ENCODE measurements at regions not wholly inside any gene's neighbourhood (a gene's known extent, or its start where the extent isn't known, plus 50 kb on each side); places are given as distances from the start of the nearest gene placed in this dataset.

- no peak overlapping the region for H3K4me3 ChIP-seq (ENCODE audit: low read length in 3 of 3)
- H3K9me3 ChIP-seq (ENCODE audit: control insufficient read depth in 3 of 3, low read length in 3 of 3), result peaks cover 0 to 6% (median 6%) of the 10 kb centered on the region in 3 donors
- no peaks in the 10 kb centered on the region for H3K27me3 ChIP-seq (ENCODE audit: control insufficient read depth in 3 of 3, insufficient read depth in 3 of 3, low read length in 3 of 3)
- H3K36me3 ChIP-seq (ENCODE audit: control insufficient read depth in 3 of 3, insufficient read depth in 3 of 3, low read length in 3 of 3), result no peaks in the 10 kb centered on the region
- no peak overlapping the region for H3K27ac ChIP-seq (ENCODE audit: low read depth, low read length)
- H3K4me1 ChIP-seq (ENCODE audit: control insufficient read depth in 3 of 3, insufficient read depth in 3 of 3, low read length in 3 of 3), result no peaks in the 10 kb centered on the region
- H3K9ac ChIP-seq (ENCODE audit: low read depth in 1 of 3, low read length in 3 of 3), result no peak overlapping the region
Observed at GRCh38 chr4:123580981-123581664, 184.5 kb downstream of the SPRY1 start.

DNA sequence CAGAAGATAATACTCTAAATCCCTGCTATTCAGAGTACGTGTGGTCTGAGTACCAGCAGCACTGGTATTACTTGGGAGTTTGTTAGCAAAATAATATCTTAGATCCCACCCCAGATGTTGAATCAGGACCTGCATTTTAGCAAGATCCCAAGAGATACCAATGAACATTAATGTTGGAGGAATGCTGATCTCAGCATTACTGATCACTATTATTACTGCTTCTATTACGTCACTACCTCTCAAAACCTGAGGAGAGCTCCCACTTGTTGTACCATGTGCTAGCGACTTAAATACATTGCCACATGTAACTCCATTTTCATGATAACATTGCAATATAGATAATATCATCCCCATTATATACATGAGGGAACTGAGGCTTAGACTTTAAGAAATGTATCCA is 185.2 kb downstream of the SPRY1 start:
- no peak overlapping the region for H3K27ac ChIP-seq (ENCODE audit: low read depth, low read length)
- H3K27me3 ChIP-seq (ENCODE audit: control insufficient read depth in 3 of 3, insufficient read depth in 3 of 3, low read length in 3 of 3), result no peaks in the 10 kb centered on the region
- H3K36me3 ChIP-seq (ENCODE audit: control insufficient read depth in 3 of 3, insufficient read depth in 3 of 3, low read length in 3 of 3), result no peaks in the 10 kb centered on the region
- no peaks in the 10 kb centered on the region for H3K4me1 ChIP-seq (ENCODE audit: control insufficient read depth in 3 of 3, insufficient read depth in 3 of 3, low read length in 3 of 3)
- H3K9ac ChIP-seq (ENCODE audit: low read depth in 1 of 3, low read length in 3 of 3), result no peak overlapping the region
- peaks cover 0 to 6% (median 6%) of the 10 kb centered on the region in 3 donors for H3K9me3 ChIP-seq (ENCODE audit: control insufficient read depth in 3 of 3, low read length in 3 of 3)
- H3K4me3 ChIP-seq (ENCODE audit: low read length in 3 of 3), result no peak overlapping the region

- H3K4me3 ChIP-seq (ENCODE audit: low read length in 3 of 3), result no peak overlapping the region
- peaks cover 0 to 6% (median 6%) of the 10 kb centered on the region in 3 donors for H3K9me3 ChIP-seq (ENCODE audit: control insufficient read depth in 3 of 3, low read length in 3 of 3)
Observed at GRCh38 chr4:123583043-123583442, 186.4 kb downstream of the SPRY1 start.

DNA sequence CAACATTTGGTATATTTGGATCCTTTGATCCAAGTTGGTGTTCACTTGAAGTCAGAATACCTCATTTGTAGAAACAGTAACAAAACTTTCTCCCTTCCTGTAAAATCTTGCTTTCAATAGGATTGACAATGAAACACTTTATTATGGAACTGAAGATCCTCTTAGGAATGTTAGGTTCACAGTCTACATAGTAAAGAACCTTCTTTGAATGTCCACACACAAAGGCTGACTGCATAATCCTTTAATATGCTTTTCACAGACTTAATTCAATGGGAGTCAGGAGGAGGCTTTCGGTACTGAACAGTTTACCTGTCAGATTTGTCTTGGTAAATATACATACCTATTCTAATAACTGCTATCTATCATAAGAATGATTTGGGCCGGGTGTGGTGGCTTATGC is 188.5 kb downstream of the SPRY1 start:
- no peak overlapping the region for H3K9ac ChIP-seq (ENCODE audit: low read depth in 1 of 3, low read length in 3 of 3)
- no peaks in the 10 kb centered on the region for H3K27me3 ChIP-seq (ENCODE audit: control insufficient read depth in 3 of 3, insufficient read depth in 3 of 3, low read length in 3 of 3)
- no peaks in the 10 kb centered on the region for H3K36me3 ChIP-seq (ENCODE audit: control insufficient read depth in 3 of 3, insufficient read depth in 3 of 3, low read length in 3 of 3)
- peaks cover 9 to 12% (median 11%) of the 10 kb centered on the region in 3 donors for H3K4me1 ChIP-seq (ENCODE audit: control insufficient read depth in 3 of 3, insufficient read depth in 3 of 3, low read length in 3 of 3)
- H3K4me3 ChIP-seq (ENCODE audit: low read length in 3 of 3), result no peak overlapping the region
- H3K9me3 ChIP-seq (ENCODE audit: control insufficient read depth in 3 of 3, low read length in 3 of 3), result peaks cover 0 to 6% (median 6%) of the 10 kb centered on the region in 3 donors
- H3K27ac ChIP-seq (ENCODE audit: low read depth, low read length), result no peak overlapping the region

More at GRCh38 chr4:123583043-123583442, 186.4 kb downstream of the SPRY1 start:
- Histone ChIP-seq H3K27ac (ENCODE audit: low read depth, low read length) (no peak overlapping the region), H3K27me3 (ENCODE audit: control insufficient read depth in 3 of 3, insufficient read depth in 3 of 3, low read length in 3 of 3) (no peaks in the 10 kb centered on the region), H3K9ac (ENCODE audit: low read depth in 1 of 3, low read length in 3 of 3) (no peak overlapping the region), H3K36me3 (ENCODE audit: control insufficient read depth in 3 of 3, insufficient read depth in 3 of 3, low read length in 3 of 3) (no peaks in the 10 kb centered on the region), H3K4me1 (ENCODE audit: control insufficient read depth in 3 of 3, insufficient read depth in 3 of 3, low read length in 3 of 3) (peaks cover 0 to 3% (median 2%) of the 10 kb centered on the region in 3 donors)

DNA sequence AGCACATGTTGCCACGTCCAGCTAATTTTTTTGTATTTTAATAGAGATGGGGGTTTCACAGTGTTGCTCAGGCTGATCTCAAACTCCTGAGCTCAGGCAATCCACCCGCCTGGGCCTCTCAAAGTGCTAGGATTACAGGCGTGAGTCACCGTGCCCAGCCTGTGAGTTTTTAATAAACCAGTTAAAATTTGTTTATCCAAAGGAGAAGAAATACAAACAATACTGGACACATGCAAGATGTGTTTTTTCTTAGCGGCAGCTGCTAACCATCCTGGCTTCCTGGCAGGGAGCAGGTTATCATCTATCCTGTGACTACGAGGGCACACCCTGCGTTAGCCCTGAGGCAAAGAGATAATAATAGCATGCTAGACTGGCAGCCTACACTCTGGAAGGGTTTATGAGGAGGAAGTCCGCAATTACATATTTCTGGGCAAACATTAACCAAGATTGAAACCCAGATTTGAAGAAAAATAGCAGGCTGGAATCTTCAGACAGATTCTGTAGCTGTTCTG is 191.4 kb downstream of the SPRY1 start:
- no peaks in the 10 kb centered on the region for H3K36me3 ChIP-seq (ENCODE audit: control insufficient read depth in 3 of 3, insufficient read depth in 3 of 3, low read length in 3 of 3)
- H3K4me3 ChIP-seq (ENCODE audit: low read length in 3 of 3), result peak overlapping the region in 2 of 3 donors; percentile 6 to 41
- peaks cover 9 to 12% (median 11%) of the 10 kb centered on the region in 3 donors for H3K4me1 ChIP-seq (ENCODE audit: control insufficient read depth in 3 of 3, insufficient read depth in 3 of 3, low read length in 3 of 3)
- H3K27me3 ChIP-seq (ENCODE audit: control insufficient read depth in 3 of 3, insufficient read depth in 3 of 3, low read length in 3 of 3), result no peaks in the 10 kb centered on the region
- no peaks in the 10 kb centered on the region for H3K9me3 ChIP-seq (ENCODE audit: control insufficient read depth in 3 of 3, low read length in 3 of 3)
- peak overlapping the region; percentile 99 for H3K27ac ChIP-seq (ENCODE audit: low read depth, low read length)
- peak overlapping the region in 2 of 3 donors; percentile 66 to 80 for H3K9ac ChIP-seq (ENCODE audit: low read depth in 1 of 3, low read length in 3 of 3)

DNA sequence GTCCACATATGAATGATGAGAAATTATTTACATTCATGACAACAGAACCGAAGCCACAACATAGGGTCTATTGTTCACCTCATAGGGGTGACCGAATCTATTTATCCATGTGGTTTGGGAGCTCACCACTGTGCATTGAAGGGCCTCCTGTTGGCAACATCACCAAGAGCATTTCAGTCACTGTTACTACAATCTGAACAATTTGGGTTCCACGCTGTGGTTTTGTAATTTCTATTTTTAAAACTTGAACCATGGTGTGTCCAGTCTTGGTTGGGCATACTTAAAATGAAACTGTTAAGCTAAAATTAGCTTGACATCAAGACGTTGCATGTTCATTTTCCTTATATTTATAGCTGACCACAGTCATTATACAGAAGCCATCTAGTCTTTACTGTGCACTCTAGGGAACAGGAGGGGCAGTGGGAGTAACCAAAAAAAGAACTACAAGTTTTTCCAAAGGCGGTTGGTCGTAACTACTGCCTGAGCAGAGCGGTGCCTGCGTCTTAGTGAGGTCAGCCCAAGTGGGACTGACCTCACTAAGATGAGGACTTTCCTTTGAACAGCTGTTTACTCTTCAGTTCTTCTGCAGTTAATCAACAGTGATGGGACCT is 192.1 kb downstream of the SPRY1 start:
- peak overlapping the region; percentile 13 to 80 (median 66) for H3K9ac ChIP-seq (ENCODE audit: low read depth in 1 of 3, low read length in 3 of 3)
- peak overlapping the region; percentile 6 to 41 (median 11) for H3K4me3 ChIP-seq (ENCODE audit: low read length in 3 of 3)
- no peaks in the 10 kb centered on the region for H3K9me3 ChIP-seq (ENCODE audit: control insufficient read depth in 3 of 3, low read length in 3 of 3)
- H3K27me3 ChIP-seq (ENCODE audit: control insufficient read depth in 3 of 3, insufficient read depth in 3 of 3, low read length in 3 of 3), result no peaks in the 10 kb centered on the region
- peaks cover 9 to 12% (median 11%) of the 10 kb centered on the region in 3 donors for H3K4me1 ChIP-seq (ENCODE audit: control insufficient read depth in 3 of 3, insufficient read depth in 3 of 3, low read length in 3 of 3)
- H3K27ac ChIP-seq (ENCODE audit: low read depth, low read length), result peak overlapping the region; percentile 99
- no peaks in the 10 kb centered on the region for H3K36me3 ChIP-seq (ENCODE audit: control insufficient read depth in 3 of 3, insufficient read depth in 3 of 3, low read length in 3 of 3)

DNA sequence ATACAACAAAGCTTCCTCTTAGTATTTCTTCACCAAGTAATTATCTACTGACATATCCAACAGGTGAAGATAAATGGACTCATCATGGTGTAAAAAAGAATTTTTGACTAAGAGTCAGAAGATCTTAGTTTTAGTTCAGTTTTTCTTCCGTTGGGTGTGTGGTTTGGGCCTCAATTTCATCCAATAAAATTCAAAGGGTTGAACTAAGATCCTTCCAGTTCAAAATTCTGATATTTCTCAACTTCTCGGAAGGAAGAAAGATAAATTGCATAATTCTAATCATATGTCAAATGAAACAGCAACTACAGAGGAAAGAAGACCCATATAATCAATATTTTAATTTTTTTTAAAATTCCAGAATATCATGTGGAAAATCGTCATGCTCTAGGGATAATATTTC is 192.7 kb downstream of the SPRY1 start:
- Histone ChIP-seq H3K9ac (ENCODE audit: low read depth in 1 of 3, low read length in 3 of 3) (peak overlapping the region in 1 of 3 donors; percentile 66), H3K4me3 (ENCODE audit: low read length in 3 of 3) (no peak overlapping the region), H3K27me3 (ENCODE audit: control insufficient read depth in 3 of 3, insufficient read depth in 3 of 3, low read length in 3 of 3) (no peaks in the 10 kb centered on the region), H3K27ac (ENCODE audit: low read depth, low read length) (peak overlapping the region; percentile 99), H3K4me1 (ENCODE audit: control insufficient read depth in 3 of 3, insufficient read depth in 3 of 3, low read length in 3 of 3) (peaks cover 9 to 12% (median 11%) of the 10 kb centered on the region in 3 donors), H3K9me3 (ENCODE audit: control insufficient read depth in 3 of 3, low read length in 3 of 3) (no peaks in the 10 kb centered on the region), H3K36me3 (ENCODE audit: control insufficient read depth in 3 of 3, insufficient read depth in 3 of 3, low read length in 3 of 3) (no peaks in the 10 kb centered on the region)

GRCh38 chr4:123591875-123592274 is 195.3 kb downstream of the SPRY1 start:
- Histone ChIP-seq H3K36me3 (ENCODE audit: control insufficient read depth in 3 of 3, insufficient read depth in 3 of 3, low read length in 3 of 3) (no peaks in the 10 kb centered on the region), H3K27ac (ENCODE audit: low read depth, low read length) (no peak overlapping the region), H3K9ac (ENCODE audit: low read depth in 1 of 3, low read length in 3 of 3) (no peak overlapping the region), H3K9me3 (ENCODE audit: control insufficient read depth in 3 of 3, low read length in 3 of 3) (no peaks in the 10 kb centered on the region), H3K4me1 (ENCODE audit: control insufficient read depth in 3 of 3, insufficient read depth in 3 of 3, low read length in 3 of 3) (peaks cover 9 to 12% (median 11%) of the 10 kb centered on the region in 3 donors), H3K27me3 (ENCODE audit: control insufficient read depth in 3 of 3, insufficient read depth in 3 of 3, low read length in 3 of 3) (no peaks in the 10 kb centered on the region), H3K4me3 (ENCODE audit: low read length in 3 of 3) (no peak overlapping the region)

DNA sequence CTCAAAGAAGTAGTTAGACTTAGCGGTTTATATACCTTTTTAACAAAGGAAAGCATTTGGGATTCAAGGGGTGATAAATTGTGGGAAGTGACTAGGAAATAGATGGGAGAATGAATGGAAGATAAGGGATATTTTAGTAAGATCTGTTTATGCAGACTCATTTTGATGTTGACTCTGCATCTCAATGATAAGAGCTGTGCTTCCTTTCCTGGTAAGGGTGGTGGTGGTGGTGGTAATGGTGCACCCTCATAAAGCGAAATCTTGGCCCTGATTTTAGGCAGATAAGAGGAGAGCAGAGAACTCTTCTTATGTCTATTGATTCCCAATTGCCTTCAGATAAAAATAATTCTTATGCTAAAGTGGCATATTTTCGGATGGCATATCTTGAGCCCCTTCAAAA is 197.1 kb downstream of the SPRY1 start:
- no peaks in the 10 kb centered on the region for H3K36me3 ChIP-seq (ENCODE audit: control insufficient read depth in 3 of 3, insufficient read depth in 3 of 3, low read length in 3 of 3)
- H3K4me3 ChIP-seq (ENCODE audit: low read length in 3 of 3), result no peak overlapping the region
- no peaks in the 10 kb centered on the region for H3K9me3 ChIP-seq (ENCODE audit: control insufficient read depth in 3 of 3, low read length in 3 of 3)
- no peak overlapping the region for H3K27ac ChIP-seq (ENCODE audit: low read depth, low read length)
- H3K27me3 ChIP-seq (ENCODE audit: control insufficient read depth in 3 of 3, insufficient read depth in 3 of 3, low read length in 3 of 3), result no peaks in the 10 kb centered on the region
- H3K4me1 ChIP-seq (ENCODE audit: control insufficient read depth in 3 of 3, insufficient read depth in 3 of 3, low read length in 3 of 3), result peaks cover 2 to 4% (median 3%) of the 10 kb centered on the region in 3 donors
- no peak overlapping the region for H3K9ac ChIP-seq (ENCODE audit: low read depth in 1 of 3, low read length in 3 of 3)

DNA sequence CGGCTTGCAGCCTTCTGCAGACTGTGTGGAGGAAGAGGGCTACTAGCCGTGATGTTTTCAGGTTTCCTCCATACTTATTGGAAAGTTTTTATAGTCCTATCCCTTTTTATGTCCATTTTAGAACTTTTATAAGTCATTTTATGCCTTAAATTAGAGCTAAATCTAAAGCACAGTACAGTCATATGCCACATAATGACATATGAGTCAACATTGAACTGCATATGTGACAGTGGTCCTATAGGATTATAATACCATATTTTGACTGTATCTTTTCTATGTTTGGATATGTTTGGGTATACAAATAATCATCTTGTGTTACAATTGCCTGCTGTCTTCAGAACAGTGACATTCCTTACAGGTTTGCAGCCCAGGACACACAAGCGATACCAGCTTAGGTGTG is 200.2 kb downstream of the SPRY1 start:
- Histone ChIP-seq H3K9me3 (ENCODE audit: control insufficient read depth in 3 of 3, low read length in 3 of 3) (no peaks in the 10 kb centered on the region), H3K27ac (ENCODE audit: low read depth, low read length) (no peak overlapping the region), H3K9ac (ENCODE audit: low read depth in 1 of 3, low read length in 3 of 3) (no peak overlapping the region), H3K27me3 (ENCODE audit: control insufficient read depth in 3 of 3, insufficient read depth in 3 of 3, low read length in 3 of 3) (no peaks in the 10 kb centered on the region), H3K4me3 (ENCODE audit: low read length in 3 of 3) (no peak overlapping the region), H3K36me3 (ENCODE audit: control insufficient read depth in 3 of 3, insufficient read depth in 3 of 3, low read length in 3 of 3) (no peaks in the 10 kb centered on the region), H3K4me1 (ENCODE audit: control insufficient read depth in 3 of 3, insufficient read depth in 3 of 3, low read length in 3 of 3) (peaks cover 3 to 13% (median 5%) of the 10 kb centered on the region in 3 donors)

Data from skeletal muscle tissue (tissue), 3 donors.